SK-N-SH treated with all-trans-retinoic acid at 6 μM for 48 hours (cell line): ENCODE measurements at regions not wholly inside any gene's neighbourhood (a gene's known extent, or its start where the extent isn't known, plus 50 kb on each side); places are given as distances from the start of the nearest gene placed in this dataset.

ENCODE experiments used
- ATAC-seq: fragments of 200-7000 bp; cut with Tn5 transposase; 3 replicates; pipeline ENCODE4 v1.9.1; 2020; ENCODE audit warnings: mild to moderate bottlenecking, moderate library complexity
- ARNTL ChIP-seq: fragments of 450-650 bp; formaldehyde crosslinking; IDR thresholded peaks from 2 replicates; pipeline ENCODE4 v1.5.0; 2020; ENCODE audit warnings: low read depth, mild to moderate bottlenecking, moderate library complexity, borderline replicate concordance
- BACH2 ChIP-seq: fragments of 250-450 bp; sonication (Bioruptor Pico); IDR thresholded peaks from 2 replicates; pipeline ENCODE4 v1.9.0; 2021; ENCODE audit warnings: mild to moderate bottlenecking, borderline replicate concordance
- CREB5 ChIP-seq: fragments of 250-450 bp; sonication (Bioruptor Pico); IDR thresholded peaks from 2 replicates; pipeline ENCODE4 v1.5.1; 2020; ENCODE audit warnings: low read depth, mild to moderate bottlenecking, moderate library complexity
- CSDC2 ChIP-seq: fragments of 250-450 bp; sonication (Bioruptor Pico); IDR thresholded peaks from 2 replicates; pipeline ENCODE4 v1.5.0; 2020; ENCODE audit warnings: mild to moderate bottlenecking, moderate library complexity
- CSRNP3 ChIP-seq: fragments of 250-450 bp; sonication (Bioruptor Pico); IDR thresholded peaks from 2 replicates; pipeline ENCODE4 v1.5.1; 2021; ENCODE audit warnings: mild to moderate bottlenecking, moderate library complexity
- ESRRG ChIP-seq: fragments of 250-450 bp; sonication (Bioruptor Pico); IDR thresholded peaks from 2 replicates; pipeline ENCODE4 v1.6.1; 2021; ENCODE audit warnings: mild to moderate bottlenecking
- GLIS3 ChIP-seq: fragments of 250-450 bp; sonication (Bioruptor Pico); IDR thresholded peaks from 2 replicates; pipeline ENCODE4 v1.5.0; 2020; ENCODE audit warnings: mild to moderate bottlenecking, moderate library complexity
- ISL1 ChIP-seq: fragments of 250-450 bp; sonication (Bioruptor Pico); IDR thresholded peaks from 2 replicates; pipeline ENCODE4 v2.1.2; 2022; ENCODE audit warnings: mild to moderate bottlenecking, moderate library complexity
- OSR1 ChIP-seq: fragments of 250-450 bp; sonication (Bioruptor Pico); IDR thresholded peaks from 2 replicates; pipeline ENCODE4 v1.8.0; 2022; ENCODE audit warnings: moderate library complexity, mild to moderate bottlenecking, inconsistent platforms
- POU6F1 ChIP-seq: fragments of 250-450 bp; sonication (Bioruptor Pico); IDR thresholded peaks from 2 replicates; pipeline ENCODE4 v1.8.0; 2021; ENCODE audit warnings: low read depth, mild to moderate bottlenecking, moderate library complexity, borderline replicate concordance
- PPARA ChIP-seq: fragments of 250-450 bp; sonication (Bioruptor Pico); IDR thresholded peaks from 2 replicates; pipeline ENCODE4 v1.5.0; 2020; ENCODE audit warnings: mild to moderate bottlenecking, borderline replicate concordance
- RARB ChIP-seq: fragments of 250-450 bp; sonication (Bioruptor Pico); IDR thresholded peaks from 2 replicates; pipeline ENCODE4 v1.8.0; 2021; ENCODE audit warnings: mild to moderate bottlenecking, moderate library complexity
- SNAI2 ChIP-seq: fragments of 250-450 bp; sonication (Bioruptor Pico); IDR thresholded peaks from 2 replicates; pipeline ENCODE4 v1.5.0; 2020; ENCODE audit warnings: mild to moderate bottlenecking, moderate library complexity
- TCF4 ChIP-seq: fragments of 250-450 bp; sonication (Bioruptor Pico); IDR thresholded peaks from 2 replicates; pipeline ENCODE4 v1.8.0; 2021; ENCODE audit warnings: mild to moderate bottlenecking, moderate library complexity, borderline replicate concordance
- TOX ChIP-seq: fragments of 250-450 bp; sonication (Bioruptor Pico); IDR thresholded peaks from 2 replicates; pipeline ENCODE4 v1.8.0; 2021; ENCODE audit warnings: mild to moderate bottlenecking, moderate library complexity, borderline replicate concordance
- ZC3H10 ChIP-seq: fragments of 250-450 bp; sonication (Bioruptor Pico); IDR thresholded peaks from 2 replicates; pipeline ENCODE4 v1.5.1; 2021; ENCODE audit warnings: mild to moderate bottlenecking, moderate library complexity
- ZFP3 ChIP-seq: fragments of 250-450 bp; sonication (Bioruptor Pico); IDR thresholded peaks from 2 replicates; pipeline ENCODE4 v1.5.0; 2020; ENCODE audit warnings: mild to moderate bottlenecking, moderate library complexity
- ZNF565 ChIP-seq: fragments of 450-650 bp; formaldehyde crosslinking; conservative IDR thresholded peaks from 2 replicates; pipeline ENCODE4 v1.5.0; 2020; ENCODE audit warnings: low read depth, mild to moderate bottlenecking, moderate library complexity
- ZNF70 ChIP-seq: fragments of 450-650 bp; formaldehyde crosslinking; IDR thresholded peaks from 2 replicates; pipeline ENCODE4 v1.5.0; 2020; ENCODE audit warnings: mild to moderate bottlenecking, moderate library complexity
- ZNF8 ChIP-seq: fragments of 450-650 bp; formaldehyde crosslinking; IDR thresholded peaks from 2 replicates; pipeline ENCODE4 v1.5.0; 2020; ENCODE audit warnings: mild to moderate bottlenecking, moderate library complexity
- TF ChIP-seq, protein P1 (sequence below): fragments of 250-450 bp; sonication (Bioruptor Pico); IDR thresholded peaks from 2 replicates; pipeline ENCODE4 v1.8.0; 2020; ENCODE audit warnings: mild to moderate bottlenecking, moderate library complexity, borderline replicate concordance
- TF ChIP-seq, protein P2 (sequence below): fragments of 250-450 bp; sonication (Bioruptor Pico); IDR thresholded peaks from 2 replicates; pipeline ENCODE4 v1.5.0; 2020; ENCODE audit warnings: mild to moderate bottlenecking, moderate library complexity

GRCh38 chr5:130975847-130976246, 189.2 kb downstream of the HINT1 start:
- TF ChIP-seq POU6F1 (CRISPR knock-in tag) (no peak), ARNTL (no peak), PPARA (CRISPR knock-in tag) (no peak), ZNF8 (CRISPR knock-in tag) (no peak), CSRNP3 (CRISPR knock-in tag) (no peak), ISL1 (CRISPR knock-in tag) (no peak), CSDC2 (CRISPR knock-in tag) (no peak), ZNF565 (CRISPR knock-in tag) (no peak), GLIS3 (CRISPR knock-in tag) (no peak), OSR1 (no peak), RARB (CRISPR knock-in tag) (no peak), ZNF70 (no peak), ESRRG (CRISPR knock-in tag) (no peak), TOX (CRISPR knock-in tag) (no peak), BACH2 (CRISPR knock-in tag) (no peak), SNAI2 (CRISPR knock-in tag) (no peak), TCF4 (no peak), ZFP3 (CRISPR knock-in tag) (no peak)
- TF ChIP-seq, protein P1, sequence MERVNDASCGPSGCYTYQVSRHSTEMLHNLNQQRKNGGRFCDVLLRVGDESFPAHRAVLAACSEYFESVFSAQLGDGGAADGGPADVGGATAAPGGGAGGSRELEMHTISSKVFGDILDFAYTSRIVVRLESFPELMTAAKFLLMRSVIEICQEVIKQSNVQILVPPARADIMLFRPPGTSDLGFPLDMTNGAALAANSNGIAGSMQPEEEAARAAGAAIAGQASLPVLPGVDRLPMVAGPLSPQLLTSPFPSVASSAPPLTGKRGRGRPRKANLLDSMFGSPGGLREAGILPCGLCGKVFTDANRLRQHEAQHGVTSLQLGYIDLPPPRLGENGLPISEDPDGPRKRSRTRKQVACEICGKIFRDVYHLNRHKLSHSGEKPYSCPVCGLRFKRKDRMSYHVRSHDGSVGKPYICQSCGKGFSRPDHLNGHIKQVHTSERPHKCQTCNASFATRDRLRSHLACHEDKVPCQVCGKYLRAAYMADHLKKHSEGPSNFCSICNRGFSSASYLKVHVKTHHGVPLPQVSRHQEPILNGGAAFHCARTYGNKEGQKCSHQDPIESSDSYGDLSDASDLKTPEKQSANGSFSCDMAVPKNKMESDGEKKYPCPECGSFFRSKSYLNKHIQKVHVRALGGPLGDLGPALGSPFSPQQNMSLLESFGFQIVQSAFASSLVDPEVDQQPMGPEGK: no peak
- TF ChIP-seq, protein P2, sequence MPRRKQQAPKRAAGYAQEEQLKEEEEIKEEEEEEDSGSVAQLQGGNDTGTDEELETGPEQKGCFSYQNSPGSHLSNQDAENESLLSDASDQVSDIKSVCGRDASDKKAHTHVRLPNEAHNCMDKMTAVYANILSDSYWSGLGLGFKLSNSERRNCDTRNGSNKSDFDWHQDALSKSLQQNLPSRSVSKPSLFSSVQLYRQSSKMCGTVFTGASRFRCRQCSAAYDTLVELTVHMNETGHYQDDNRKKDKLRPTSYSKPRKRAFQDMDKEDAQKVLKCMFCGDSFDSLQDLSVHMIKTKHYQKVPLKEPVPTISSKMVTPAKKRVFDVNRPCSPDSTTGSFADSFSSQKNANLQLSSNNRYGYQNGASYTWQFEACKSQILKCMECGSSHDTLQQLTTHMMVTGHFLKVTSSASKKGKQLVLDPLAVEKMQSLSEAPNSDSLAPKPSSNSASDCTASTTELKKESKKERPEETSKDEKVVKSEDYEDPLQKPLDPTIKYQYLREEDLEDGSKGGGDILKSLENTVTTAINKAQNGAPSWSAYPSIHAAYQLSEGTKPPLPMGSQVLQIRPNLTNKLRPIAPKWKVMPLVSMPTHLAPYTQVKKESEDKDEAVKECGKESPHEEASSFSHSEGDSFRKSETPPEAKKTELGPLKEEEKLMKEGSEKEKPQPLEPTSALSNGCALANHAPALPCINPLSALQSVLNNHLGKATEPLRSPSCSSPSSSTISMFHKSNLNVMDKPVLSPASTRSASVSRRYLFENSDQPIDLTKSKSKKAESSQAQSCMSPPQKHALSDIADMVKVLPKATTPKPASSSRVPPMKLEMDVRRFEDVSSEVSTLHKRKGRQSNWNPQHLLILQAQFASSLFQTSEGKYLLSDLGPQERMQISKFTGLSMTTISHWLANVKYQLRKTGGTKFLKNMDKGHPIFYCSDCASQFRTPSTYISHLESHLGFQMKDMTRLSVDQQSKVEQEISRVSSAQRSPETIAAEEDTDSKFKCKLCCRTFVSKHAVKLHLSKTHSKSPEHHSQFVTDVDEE (CRISPR knock-in tag): no peak

DNA sequence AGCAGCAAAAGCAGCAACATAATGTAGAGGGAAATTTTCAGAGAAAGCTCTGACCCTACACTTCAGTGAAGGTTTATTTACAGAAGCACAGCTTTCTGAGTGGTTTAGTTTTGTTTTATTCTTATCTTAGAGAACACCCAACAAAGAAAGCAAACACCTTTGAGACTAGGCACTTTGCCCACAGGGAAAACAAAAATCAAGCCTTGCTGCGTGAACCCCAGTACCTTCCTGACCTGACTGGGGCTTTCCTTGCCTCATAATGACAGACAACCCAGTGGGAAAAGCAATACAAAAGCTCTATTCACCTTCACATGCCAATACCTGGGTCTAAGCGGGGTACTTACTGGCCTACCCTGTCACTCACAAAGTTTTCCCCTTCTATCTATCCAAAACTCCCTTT, 189.8 kb downstream of the HINT1 start:
- no peak for TF ChIP-seq ZNF8 (CRISPR knock-in tag)
- no peak for TF ChIP-seq ZC3H10
- TF ChIP-seq TCF4: no peak
- no peak for TF ChIP-seq BACH2 (CRISPR knock-in tag)
- TF ChIP-seq, protein P1: no peak
- no peak for TF ChIP-seq CREB5 (CRISPR knock-in tag)
- no peak for TF ChIP-seq SNAI2 (CRISPR knock-in tag)
- no peak for TF ChIP-seq TOX (CRISPR knock-in tag)
- no peak for ATAC-seq

More at GRCh38 chr5:130975847-130976246, 189.2 kb downstream of the HINT1 start:
- ATAC-seq: no peak
